GM21390 (cell line): ENCODE measurements at regions not wholly inside any gene's neighbourhood (a gene's known extent, or its start where the extent isn't known, plus 50 kb on each side); places are given as distances from the start of the nearest gene placed in this dataset.

Source experiments
- ATAC-seq: cut with Tn5 transposase; IDR thresholded peaks from one replicate; pipeline ENCODE4 v1.9.1; 2021; ENCODE audit not compliant: unreplicated experiment

GRCh38 chr20:51220293-51220706 is 197.4 kb upstream of the KCNG1 start:
- ATAC-seq = no peak

- ATAC-seq = no peak
Observed at GRCh38 chr20:51219544-51219943, 196.6 kb upstream of the KCNG1 start.

GRCh38 chr20:51218603-51219002 is 195.7 kb upstream of the KCNG1 start:
- no peak for ATAC-seq

GRCh38 chr20:51217347-51218045 is 194.6 kb upstream of the KCNG1 start:
- ATAC-seq = no peak

GRCh38 chr20:51216850-51217249 is 193.9 kb upstream of the KCNG1 start:
- ATAC-seq = no peak

- no peak for ATAC-seq
Observed at GRCh38 chr20:51212816-51213215, 189.9 kb upstream of the KCNG1 start.

GRCh38 chr20:51211191-51211590 is 188.3 kb upstream of the KCNG1 start:
- ATAC-seq = no peak

- no peak for ATAC-seq
Observed at GRCh38 chr20:51210084-51210483, 187.2 kb upstream of the KCNG1 start.

- ATAC-seq = no peak
Observed at GRCh38 chr20:51208162-51208561, 185.3 kb upstream of the KCNG1 start.

- ATAC-seq = no peak
Observed at GRCh38 chr20:51206032-51206662, 183.2 kb upstream of the KCNG1 start.

- ATAC-seq = no peak
Observed at GRCh38 chr20:51204794-51205193, 181.9 kb upstream of the KCNG1 start.

- ATAC-seq = no peak
Observed at GRCh38 chr20:51204051-51204715, 181.3 kb upstream of the KCNG1 start.

- no peak for ATAC-seq
Observed at GRCh38 chr20:51202304-51202703, 179.4 kb upstream of the KCNG1 start.

GRCh38 chr20:51199920-51200319 is 177.0 kb upstream of the KCNG1 start:
- ATAC-seq = no peak

GRCh38 chr20:51198876-51199523 is 176.1 kb upstream of the KCNG1 start:
- no peak for ATAC-seq

GRCh38 chr20:51198238-51198637 is 175.3 kb upstream of the KCNG1 start:
- ATAC-seq = no peak

GRCh38 chr20:51196991-51197651 is 174.2 kb upstream of the KCNG1 start:
- ATAC-seq = no peak

- ATAC-seq = no peak
Observed at GRCh38 chr20:51195990-51196389, 173.1 kb upstream of the KCNG1 start.

- no peak for ATAC-seq
Observed at GRCh38 chr20:51195419-51195901, 172.6 kb upstream of the KCNG1 start.

- no peak for ATAC-seq
Observed at GRCh38 chr20:51193066-51193772, 170.3 kb upstream of the KCNG1 start.
